Left ventricle myocardium inferior (tissue), 1 donor: ENCODE measurements at regions not wholly inside any gene's neighbourhood (a gene's known extent, or its start where the extent isn't known, plus 50 kb on each side); places are given as distances from the start of the nearest gene placed in this dataset.

ENCODE experiments used
- DNase-seq: peaks from one replicate; pipeline ENCODE4 v3.0.0-alpha.2; 2020
- H3K27ac ChIP-seq: fragments of 200-600 bp; replicated peaks from 2 replicates; pipeline ENCODE4 v1.8.0; 2021
- H3K27me3 ChIP-seq: fragments of 200-600 bp; 2 replicates; pipeline ENCODE4 v1.8.0; 2021; ENCODE audit warnings: low read depth
- H3K36me3 ChIP-seq: fragments of 200-600 bp; 2 replicates; pipeline ENCODE4 v1.8.0; 2021
- H3K4me1 ChIP-seq: fragments of 200-600 bp; 2 replicates; pipeline ENCODE4 v1.8.0; 2021
- H3K4me3 ChIP-seq: fragments of 200-600 bp; 2 replicates; pipeline ENCODE4 v1.8.0; 2021; ENCODE audit warnings: mild to moderate bottlenecking, moderate library complexity
- H3K9me3 ChIP-seq: fragments of 200-600 bp; replicated peaks from 2 replicates; pipeline ENCODE4 v1.8.0; 2021
- CTCF ChIP-seq: fragments of 200-600 bp; IDR thresholded peaks from 2 replicates; pipeline ENCODE4 v1.8.0; 2021; ENCODE audit warnings: antibody characterized with exemption, mild to moderate bottlenecking, borderline replicate concordance
- intact Hi-C: fragments of 100-400 bp; cut with micrococcal nuclease; formaldehyde crosslinking; loops from one replicate; pipeline ENCODE4 v1.11.0; 2022
- donor health status: DM: no; HTN: yes; CAD: no; lungs with severe emphysema.

GRCh38 chr9:17928228-17928627 is 349.4 kb downstream of the SH3GL2 start:
- Histone ChIP-seq H3K9me3 (no peaks in the 10 kb centered on the region), H3K4me3 (no peak overlapping the region), H3K27ac (no peak overlapping the region), H3K4me1 (no peaks in the 10 kb centered on the region), H3K27me3 (no peaks in the 10 kb centered on the region), H3K36me3 (no peaks in the 10 kb centered on the region)
- no peak for TF ChIP-seq CTCF
- DNase-seq, result no peak
- intact Hi-C loops, result no loop called here

GRCh38 chr9:17928768-17929167 is 349.9 kb downstream of the SH3GL2 start:
- Histone ChIP-seq H3K27ac (no peak overlapping the region), H3K9me3 (no peaks in the 10 kb centered on the region), H3K4me3 (no peak overlapping the region), H3K4me1 (no peaks in the 10 kb centered on the region), H3K27me3 (no peaks in the 10 kb centered on the region), H3K36me3 (no peaks in the 10 kb centered on the region)
- DNase-seq, result no peak
- no peak for TF ChIP-seq CTCF
- intact Hi-C loops, result no loop called here

- Histone ChIP-seq H3K27me3 (no peaks in the 10 kb centered on the region), H3K4me3 (no peak overlapping the region), H3K36me3 (no peaks in the 10 kb centered on the region), H3K4me1 (no peaks in the 10 kb centered on the region), H3K9me3 (no peaks in the 10 kb centered on the region), H3K27ac (no peak overlapping the region)
- no peak for DNase-seq
- intact Hi-C loops, result no loop called here
- no peak for TF ChIP-seq CTCF
These were observed 350.6 kb downstream of the SH3GL2 start for GRCh38 chr9:17929506-17929905.

- H3K9me3 ChIP-seq, result no peaks in the 10 kb centered on the region
- intact Hi-C loops, result no loop called here
- no peaks in the 10 kb centered on the region for H3K4me1 ChIP-seq
- H3K27me3 ChIP-seq, result no peaks in the 10 kb centered on the region
- H3K27ac ChIP-seq, result no peak overlapping the region
- no peak for DNase-seq
- H3K4me3 ChIP-seq, result no peak overlapping the region
- no peak for TF ChIP-seq CTCF
- H3K36me3 ChIP-seq, result no peaks in the 10 kb centered on the region
These were observed 351.2 kb downstream of the SH3GL2 start for GRCh38 chr9:17930071-17930470.

GRCh38 chr9:17936365-17936764 is 357.5 kb downstream of the SH3GL2 start:
- Histone ChIP-seq H3K27ac (no peak overlapping the region), H3K9me3 (no peaks in the 10 kb centered on the region), H3K36me3 (no peaks in the 10 kb centered on the region), H3K27me3 (no peaks in the 10 kb centered on the region), H3K4me3 (no peak overlapping the region), H3K4me1 (no peaks in the 10 kb centered on the region)
- no peak for TF ChIP-seq CTCF
- intact Hi-C loops, result no loop called here
- no peak for DNase-seq

GRCh38 chr9:17938035-17938655 is 359.3 kb downstream of the SH3GL2 start:
- TF ChIP-seq CTCF, result no peak
- intact Hi-C loops, result no loop called here
- H3K9me3 ChIP-seq, result no peaks in the 10 kb centered on the region
- no peaks in the 10 kb centered on the region for H3K27me3 ChIP-seq
- no peak overlapping the region for H3K27ac ChIP-seq
- no peaks in the 10 kb centered on the region for H3K4me1 ChIP-seq
- no peaks in the 10 kb centered on the region for H3K36me3 ChIP-seq
- no peak for DNase-seq
- H3K4me3 ChIP-seq, result no peak overlapping the region
